GM18498 (cell line): ENCODE measurements at regions not wholly inside any gene's neighbourhood (a gene's known extent, or its start where the extent isn't known, plus 50 kb on each side); places are given as distances from the start of the nearest gene placed in this dataset.
"Not testable (repeated sequence)": the region's sequence is repeated elsewhere in the genome, so short reads cannot be mapped to it uniquely, and the experiment has no call there.

Source experiments
- ATAC-seq: cut with Tn5 transposase; IDR thresholded peaks from one replicate; pipeline ENCODE4 v1.9.1; 2021; ENCODE audit warnings: mild to moderate bottlenecking, moderate library complexity; ENCODE audit not compliant: unreplicated experiment

- not testable (repeated sequence) for ATAC-seq
These were observed 224.7 kb downstream of the LNPK start for GRCh38 chr2:175777337-175777736.

GRCh38 chr2:175769200-175769599, 232.9 kb downstream of the LNPK start:
- no peak for ATAC-seq

DNA sequence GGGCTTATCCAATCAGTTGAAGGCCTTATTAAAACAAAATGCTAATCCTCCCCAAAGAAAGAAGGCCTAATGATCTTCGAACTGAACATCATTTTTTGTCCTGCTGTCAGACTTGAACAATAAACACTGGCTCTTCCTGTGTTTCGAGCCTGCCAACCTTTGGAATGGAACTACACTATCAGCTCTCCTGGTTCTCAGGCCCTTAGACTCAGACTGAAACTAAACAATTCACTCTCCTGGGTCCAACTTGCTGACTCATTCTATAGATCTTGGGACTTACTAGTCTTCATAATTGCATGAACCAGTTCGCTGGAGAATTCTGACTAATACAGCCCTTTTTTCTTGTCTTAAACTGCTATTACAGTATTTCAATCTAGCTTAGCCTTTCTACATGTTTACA, 235.2 kb downstream of the LNPK start:
- no peak for ATAC-seq

GRCh38 chr2:175755656-175756386, 246.2 kb downstream of the LNPK start:
- no peak for ATAC-seq

DNA sequence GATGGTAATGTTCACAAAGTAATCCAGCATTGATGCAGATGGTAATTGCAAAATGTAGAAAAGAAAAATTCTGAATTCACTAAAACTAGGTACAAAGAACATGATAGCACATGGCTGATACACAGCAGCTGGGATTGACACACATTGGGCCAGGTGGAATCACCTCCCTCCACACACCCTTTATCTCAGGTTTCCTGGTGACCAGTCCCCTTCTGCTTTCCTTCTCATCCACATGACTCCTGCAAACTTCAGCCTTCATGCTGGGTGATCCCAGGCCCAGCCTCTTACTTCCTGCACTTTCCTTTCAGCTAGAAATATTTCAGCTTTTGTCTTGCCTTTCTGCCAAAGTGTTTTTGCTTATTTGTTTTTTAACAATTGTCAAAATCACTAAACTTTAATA, 246.9 kb downstream of the LNPK start:
- no peak for ATAC-seq

- no peak for ATAC-seq
These were observed 251.9 kb downstream of the LNPK start for GRCh38 chr2:175750195-175750594.

DNA sequence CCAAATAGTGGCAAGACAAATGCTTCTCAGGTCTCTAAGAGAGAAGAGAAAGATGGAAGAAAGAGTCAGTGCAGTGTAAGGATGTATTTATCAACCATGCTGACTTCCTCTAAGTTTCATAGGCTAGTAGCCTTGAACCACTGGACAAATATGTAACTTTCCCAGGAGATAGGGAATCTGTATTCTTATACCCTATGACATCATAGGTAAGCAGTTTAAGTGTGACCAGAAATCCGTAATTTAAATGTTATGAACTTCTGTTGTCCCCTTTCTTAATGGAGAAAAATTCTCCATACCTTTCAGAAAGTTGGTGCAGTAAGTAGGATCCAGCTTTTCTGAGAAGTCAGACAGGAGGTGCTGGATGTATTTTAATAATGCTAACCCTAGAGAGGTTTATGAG, 256.2 kb downstream of the LNPK start:
- ATAC-seq: no peak

GRCh38 chr2:175744000-175744399, 258.1 kb downstream of the LNPK start:
- no peak for ATAC-seq

GRCh38 chr2:175743011-175743410, 259.1 kb downstream of the LNPK start:
- no peak for ATAC-seq

GRCh38 chr2:175742367-175742766, 259.7 kb downstream of the LNPK start:
- no peak for ATAC-seq

DNA sequence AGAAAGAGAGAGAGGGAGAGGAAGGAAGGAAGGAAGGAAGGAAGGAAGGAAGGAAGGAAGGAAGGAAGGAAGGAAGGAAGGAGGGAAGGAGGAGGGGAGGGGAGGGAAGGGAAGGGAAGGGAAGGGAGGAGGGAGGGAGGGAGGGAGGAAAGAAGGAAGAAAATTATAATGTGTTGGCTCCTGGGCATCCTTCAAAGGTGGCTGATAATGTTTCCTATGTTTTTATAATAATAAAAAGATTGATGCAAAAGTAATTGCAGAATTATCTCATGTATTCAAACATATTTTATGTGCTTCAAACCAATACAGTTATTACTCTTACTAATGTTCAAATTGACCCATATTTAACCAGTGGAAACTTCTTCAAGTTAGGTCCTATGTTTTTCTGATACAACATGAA, 260.9 kb downstream of the LNPK start:
- ATAC-seq: no peak

DNA sequence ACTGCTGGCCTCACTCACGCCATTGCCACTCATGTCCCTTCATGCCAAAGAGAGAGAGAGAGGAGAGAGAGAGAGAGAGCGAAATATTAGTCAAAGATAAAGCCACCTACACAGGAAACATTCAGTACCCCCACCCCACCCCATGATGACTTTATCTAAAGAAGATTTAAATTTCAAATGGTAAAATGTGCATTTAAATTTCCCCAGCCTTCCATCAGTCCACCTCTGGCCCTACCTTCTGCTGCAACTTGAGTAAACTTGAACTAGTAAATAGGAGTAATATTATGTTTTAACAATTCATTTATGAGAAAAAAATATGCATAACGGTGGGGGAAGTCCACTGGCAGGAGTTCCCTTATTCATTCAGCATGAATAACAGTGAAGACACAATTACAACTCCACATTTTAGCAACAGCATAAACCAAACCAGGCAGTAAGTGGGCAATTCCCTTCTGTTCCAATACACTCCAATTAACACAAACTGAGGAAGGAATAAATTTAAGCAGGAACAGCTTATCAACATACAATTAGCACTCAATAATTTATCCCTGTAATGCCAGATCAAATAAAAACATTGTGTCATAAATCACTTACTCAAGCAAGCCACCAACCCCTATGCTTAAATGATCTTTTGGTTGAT, 264.2 kb downstream of the LNPK start:
- no peak for ATAC-seq

DNA sequence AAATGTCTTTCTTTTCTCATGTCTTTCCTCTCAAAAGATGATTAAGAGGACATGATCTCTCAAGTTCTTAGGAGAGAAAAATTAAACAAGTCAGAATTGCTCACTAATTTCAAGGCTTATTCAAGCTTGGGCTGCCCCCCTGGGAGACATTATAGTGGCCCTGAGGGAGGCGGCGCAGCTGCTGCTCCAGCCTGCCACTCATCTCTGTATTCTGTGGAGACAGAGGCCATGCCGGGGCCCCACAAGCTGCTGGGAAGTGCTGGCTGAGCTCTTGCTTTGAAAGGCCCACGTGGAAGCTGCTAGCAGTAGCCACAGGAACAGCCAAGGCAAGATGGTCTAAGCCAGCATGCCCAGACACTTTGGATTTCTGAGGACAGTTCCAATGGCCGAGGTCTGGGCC, 267.4 kb downstream of the LNPK start:
- no peak for ATAC-seq

DNA sequence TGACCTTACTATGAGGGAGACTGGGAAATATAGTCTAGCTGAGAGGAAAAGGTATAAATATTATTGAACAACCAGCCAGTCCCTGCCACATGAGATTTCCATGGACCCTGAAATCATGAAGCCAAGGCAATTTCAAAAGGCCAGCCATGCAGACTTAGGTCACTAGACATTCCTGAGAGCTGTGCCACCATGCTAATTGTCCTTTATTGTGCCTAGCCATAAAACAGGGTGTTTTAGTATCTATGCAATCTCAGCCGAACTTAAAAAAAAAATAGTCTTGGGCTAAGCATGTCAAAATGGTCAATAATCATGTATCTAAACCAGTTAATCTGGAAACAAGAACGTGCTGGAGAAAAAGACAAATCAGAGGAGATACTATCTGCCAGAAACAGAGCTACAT, 269.5 kb downstream of the LNPK start:
- no peak for ATAC-seq

- ATAC-seq: no peak
These were observed 272.0 kb downstream of the LNPK start for GRCh38 chr2:175730050-175730449.

GRCh38 chr2:175729049-175729706, 272.9 kb downstream of the LNPK start:
- no peak for ATAC-seq

DNA sequence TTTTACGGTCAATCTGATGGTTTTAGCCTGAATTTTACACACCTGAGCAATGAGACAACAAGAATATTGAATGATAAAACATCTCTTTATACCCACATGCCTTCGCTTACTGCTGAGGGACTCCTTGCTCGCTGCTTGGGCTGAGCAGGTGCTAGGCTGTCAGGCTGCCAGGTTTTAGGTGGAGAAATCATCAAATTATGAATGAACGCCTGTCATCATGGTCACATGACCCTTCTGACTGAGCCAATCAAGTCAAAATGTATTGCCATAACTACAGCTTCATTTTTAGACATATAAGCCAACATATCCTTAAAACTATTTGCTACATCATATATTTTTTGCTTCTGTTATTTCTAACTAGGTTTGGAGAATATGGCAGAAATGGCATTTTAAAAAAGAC, 274.0 kb downstream of the LNPK start:
- no peak for ATAC-seq

- ATAC-seq: no peak
These were observed 275.8 kb downstream of the LNPK start for GRCh38 chr2:175726223-175726622.

DNA sequence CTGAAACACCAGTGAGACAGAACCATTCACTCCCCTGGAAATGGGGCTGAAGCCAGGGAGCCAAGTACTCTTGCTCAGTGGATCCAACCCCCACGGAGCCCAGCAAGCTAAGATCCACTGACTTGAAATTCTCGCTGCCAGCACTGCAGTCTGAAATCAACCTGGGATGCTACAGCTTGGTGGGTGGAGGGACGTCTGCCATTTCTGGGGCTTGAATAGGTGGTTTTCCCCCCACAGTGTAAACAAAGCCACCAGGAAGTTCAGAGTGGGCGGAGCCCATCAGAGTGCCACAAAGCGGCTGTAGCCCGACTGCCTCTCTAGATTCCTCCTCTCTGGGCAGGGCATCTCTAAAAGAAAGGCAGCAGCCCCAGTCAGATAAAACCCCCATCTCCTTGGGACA, 292.8 kb downstream of the LNPK start:
- ATAC-seq: no peak

- no peak for ATAC-seq
These were observed 294.7 kb downstream of the LNPK start for GRCh38 chr2:175707322-175707721.

GRCh38 chr2:175704568-175704967, 297.5 kb downstream of the LNPK start:
- not testable (repeated sequence) for ATAC-seq

DNA sequence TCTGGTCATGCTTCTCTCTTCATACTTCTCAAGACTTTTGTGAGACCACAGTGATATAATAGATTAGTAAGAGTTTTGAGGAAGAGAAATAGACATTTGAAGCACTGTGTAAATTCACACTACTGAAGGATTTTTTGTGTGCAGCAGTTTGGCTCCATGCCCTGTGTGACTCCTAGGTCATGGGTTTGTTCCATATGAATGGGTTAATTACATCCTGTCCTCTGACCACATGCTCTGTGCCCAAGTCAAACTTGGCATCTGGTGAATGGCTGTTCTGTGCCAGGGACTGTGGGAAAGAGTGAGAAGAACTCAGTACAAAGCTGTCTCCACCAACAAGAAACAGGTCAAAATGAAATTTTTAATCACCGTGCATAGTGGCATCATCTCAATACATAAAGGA, 304.0 kb downstream of the LNPK start:
- no peak for ATAC-seq
